NCI-H2196 treated with DMSO at 0.1 percent for 48 hours (cell line): ENCODE measurements at regions not wholly inside any gene's neighbourhood (a gene's known extent, or its start where the extent isn't known, plus 50 kb on each side); places are given as distances from the start of the nearest gene placed in this dataset.
"Not testable (repeated sequence)": the region's sequence is repeated elsewhere in the genome, so short reads cannot be mapped to it uniquely, and the experiment has no call there.

Experiments used
- DNase-seq: peaks from one replicate; lab custom pipeline; 2025; ENCODE audit not compliant: unreplicated experiment; lab: John Stamatoyannopoulos, UW

GRCh38 chr4:170724191-170724590 lies 634.4 kb upstream of the AADAT start:
- DNase-seq: no peak

GRCh38 chr4:170723171-170723570 lies 633.4 kb upstream of the AADAT start:
- DNase-seq: no peak

GRCh38 chr4:170721812-170722373 lies 632.1 kb upstream of the AADAT start:
- no peak for DNase-seq

GRCh38 chr4:170716868-170717267 lies 627.1 kb upstream of the AADAT start:
- DNase-seq: no peak

GRCh38 chr4:170705907-170706306 lies 616.2 kb upstream of the AADAT start:
- DNase-seq: no peak

GRCh38 chr4:170700064-170700463 lies 610.3 kb upstream of the AADAT start:
- no peak for DNase-seq

GRCh38 chr4:170698334-170698733 lies 608.6 kb upstream of the AADAT start:
- no peak for DNase-seq

- no peak for DNase-seq
These were observed 608.1 kb upstream of the AADAT start for GRCh38 chr4:170697845-170698244.

- DNase-seq: no peak
These were observed 607.3 kb upstream of the AADAT start for GRCh38 chr4:170697045-170697444.

- no peak for DNase-seq
These were observed 601.4 kb upstream of the AADAT start for GRCh38 chr4:170691168-170691567.

GRCh38 chr4:170687751-170688150 lies 598.0 kb upstream of the AADAT start:
- no peak for DNase-seq

GRCh38 chr4:170685701-170686100 lies 595.9 kb upstream of the AADAT start:
- DNase-seq: not testable (repeated sequence)

- DNase-seq: no peak
These were observed 593.0 kb upstream of the AADAT start for GRCh38 chr4:170682558-170683294.

GRCh38 chr4:170682087-170682486 lies 592.3 kb upstream of the AADAT start:
- not testable (repeated sequence) for DNase-seq

- DNase-seq: no peak
These were observed 586.0 kb upstream of the AADAT start for GRCh38 chr4:170675568-170676262.

- DNase-seq: no peak
These were observed 584.4 kb upstream of the AADAT start for GRCh38 chr4:170674176-170674575.

- no peak for DNase-seq
These were observed 582.7 kb upstream of the AADAT start for GRCh38 chr4:170672381-170672965.

GRCh38 chr4:170671171-170671570 lies 581.4 kb upstream of the AADAT start:
- DNase-seq: no peak

- no peak for DNase-seq
These were observed 578.1 kb upstream of the AADAT start for GRCh38 chr4:170667814-170668213.

GRCh38 chr4:170666909-170667308 lies 577.2 kb upstream of the AADAT start:
- DNase-seq: no peak

GRCh38 chr4:170662250-170662649 lies 572.5 kb upstream of the AADAT start:
- no peak for DNase-seq

GRCh38 chr4:170657761-170658160 lies 568.0 kb upstream of the AADAT start:
- no peak for DNase-seq
